ENCODE measurements at regions not wholly inside any gene's neighbourhood (a gene's known extent, or its start where the extent isn't known, plus 50 kb on each side); places are given as distances from the start of the nearest gene placed in this dataset.
A peak's percentile ranks its signal among the peaks of the same experiment; 100 is the strongest.
"Not testable (repeated sequence)": the region's sequence is repeated elsewhere in the genome, so short reads cannot be mapped to it uniquely, and the experiment has no call there.

- DNase-seq: no peak
Measured at GRCh38 chr19:32063601-32064000, 281.8 kb upstream of the ZNF507 start.

- DNase-seq: no peak
Measured at GRCh38 chr19:32066056-32066455, 279.4 kb upstream of the ZNF507 start.

- DNase-seq: no peak
Measured at GRCh38 chr19:32067685-32068084, 277.7 kb upstream of the ZNF507 start.

GRCh38 chr19:32068793-32069192 lies 276.6 kb upstream of the ZNF507 start:
- DNase-seq: no peak

GRCh38 chr19:32070101-32070500 lies 275.3 kb upstream of the ZNF507 start:
- no peak for DNase-seq

- DNase-seq: no peak
Measured at GRCh38 chr19:32082028-32082427, 263.4 kb upstream of the ZNF507 start.

- not testable (repeated sequence) for DNase-seq
Measured at GRCh38 chr19:32084756-32085363, 260.6 kb upstream of the ZNF507 start.

GRCh38 chr19:32091241-32091640 lies 254.2 kb upstream of the ZNF507 start:
- no peak for DNase-seq

GRCh38 chr19:32097011-32097410 lies 248.4 kb upstream of the ZNF507 start:
- no peak for DNase-seq

GRCh38 chr19:32097620-32098019 lies 247.8 kb upstream of the ZNF507 start:
- DNase-seq: no peak

- no peak for DNase-seq
Measured at GRCh38 chr19:32098968-32099367, 246.4 kb upstream of the ZNF507 start.

GRCh38 chr19:32101206-32101605 lies 244.2 kb upstream of the ZNF507 start:
- DNase-seq: no peak

GRCh38 chr19:32103541-32103940 lies 241.9 kb upstream of the ZNF507 start:
- no peak for DNase-seq

- DNase-seq: peak in 1 of 2 experiments; percentile 7
Measured at GRCh38 chr19:32104153-32104849, 241.1 kb upstream of the ZNF507 start.

- no peak for DNase-seq
Measured at GRCh38 chr19:32104850-32105235, 240.6 kb upstream of the ZNF507 start.

GRCh38 chr19:32105527-32106310 lies 239.7 kb upstream of the ZNF507 start:
- no peak for DNase-seq

- DNase-seq: no peak
Measured at GRCh38 chr19:32122258-32122657, 223.2 kb upstream of the ZNF507 start.

- no peak for DNase-seq
Measured at GRCh38 chr19:32123355-32123940, 222.0 kb upstream of the ZNF507 start.

- DNase-seq: no peak
Measured at GRCh38 chr19:32124585-32124984, 220.8 kb upstream of the ZNF507 start.

- DNase-seq: no peak
Measured at GRCh38 chr19:32129141-32129540, 216.3 kb upstream of the ZNF507 start.

GRCh38 chr19:32130332-32130731 lies 215.1 kb upstream of the ZNF507 start:
- DNase-seq: no peak

- DNase-seq: no peak
Measured at GRCh38 chr19:32131005-32131404, 214.4 kb upstream of the ZNF507 start.

GRCh38 chr19:32138416-32138815 lies 207.0 kb upstream of the ZNF507 start:
- no peak for DNase-seq

All from NCI-H526 (cell line).